ENCODE measurements at regions not wholly inside any gene's neighbourhood (a gene's known extent, or its start where the extent isn't known, plus 50 kb on each side); places are given as distances from the start of the nearest gene placed in this dataset.

GRCh38 chr3:73695841-73696240, 71.1 kb upstream of the PDZRN3 start (continued):
- TF ChIP-seq, protein P1, sequence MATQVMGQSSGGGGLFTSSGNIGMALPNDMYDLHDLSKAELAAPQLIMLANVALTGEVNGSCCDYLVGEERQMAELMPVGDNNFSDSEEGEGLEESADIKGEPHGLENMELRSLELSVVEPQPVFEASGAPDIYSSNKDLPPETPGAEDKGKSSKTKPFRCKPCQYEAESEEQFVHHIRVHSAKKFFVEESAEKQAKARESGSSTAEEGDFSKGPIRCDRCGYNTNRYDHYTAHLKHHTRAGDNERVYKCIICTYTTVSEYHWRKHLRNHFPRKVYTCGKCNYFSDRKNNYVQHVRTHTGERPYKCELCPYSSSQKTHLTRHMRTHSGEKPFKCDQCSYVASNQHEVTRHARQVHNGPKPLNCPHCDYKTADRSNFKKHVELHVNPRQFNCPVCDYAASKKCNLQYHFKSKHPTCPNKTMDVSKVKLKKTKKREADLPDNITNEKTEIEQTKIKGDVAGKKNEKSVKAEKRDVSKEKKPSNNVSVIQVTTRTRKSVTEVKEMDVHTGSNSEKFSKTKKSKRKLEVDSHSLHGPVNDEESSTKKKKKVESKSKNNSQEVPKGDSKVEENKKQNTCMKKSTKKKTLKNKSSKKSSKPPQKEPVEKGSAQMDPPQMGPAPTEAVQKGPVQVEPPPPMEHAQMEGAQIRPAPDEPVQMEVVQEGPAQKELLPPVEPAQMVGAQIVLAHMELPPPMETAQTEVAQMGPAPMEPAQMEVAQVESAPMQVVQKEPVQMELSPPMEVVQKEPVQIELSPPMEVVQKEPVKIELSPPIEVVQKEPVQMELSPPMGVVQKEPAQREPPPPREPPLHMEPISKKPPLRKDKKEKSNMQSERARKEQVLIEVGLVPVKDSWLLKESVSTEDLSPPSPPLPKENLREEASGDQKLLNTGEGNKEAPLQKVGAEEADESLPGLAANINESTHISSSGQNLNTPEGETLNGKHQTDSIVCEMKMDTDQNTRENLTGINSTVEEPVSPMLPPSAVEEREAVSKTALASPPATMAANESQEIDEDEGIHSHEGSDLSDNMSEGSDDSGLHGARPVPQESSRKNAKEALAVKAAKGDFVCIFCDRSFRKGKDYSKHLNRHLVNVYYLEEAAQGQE (IDR thresholded peaks at IDR 0.05): no peak
- TF ChIP-seq SP1 (IDR thresholded peaks at IDR 0.05): no peak

GRCh38 chr3:73694983-73695757, 70.4 kb upstream of the PDZRN3 start:
- DNase-seq (ENCODE audit: low spot score): no peak
- no peak for TF ChIP-seq ATF3 (IDR thresholded peaks at IDR 0.05)
- TF ChIP-seq, protein P2, sequence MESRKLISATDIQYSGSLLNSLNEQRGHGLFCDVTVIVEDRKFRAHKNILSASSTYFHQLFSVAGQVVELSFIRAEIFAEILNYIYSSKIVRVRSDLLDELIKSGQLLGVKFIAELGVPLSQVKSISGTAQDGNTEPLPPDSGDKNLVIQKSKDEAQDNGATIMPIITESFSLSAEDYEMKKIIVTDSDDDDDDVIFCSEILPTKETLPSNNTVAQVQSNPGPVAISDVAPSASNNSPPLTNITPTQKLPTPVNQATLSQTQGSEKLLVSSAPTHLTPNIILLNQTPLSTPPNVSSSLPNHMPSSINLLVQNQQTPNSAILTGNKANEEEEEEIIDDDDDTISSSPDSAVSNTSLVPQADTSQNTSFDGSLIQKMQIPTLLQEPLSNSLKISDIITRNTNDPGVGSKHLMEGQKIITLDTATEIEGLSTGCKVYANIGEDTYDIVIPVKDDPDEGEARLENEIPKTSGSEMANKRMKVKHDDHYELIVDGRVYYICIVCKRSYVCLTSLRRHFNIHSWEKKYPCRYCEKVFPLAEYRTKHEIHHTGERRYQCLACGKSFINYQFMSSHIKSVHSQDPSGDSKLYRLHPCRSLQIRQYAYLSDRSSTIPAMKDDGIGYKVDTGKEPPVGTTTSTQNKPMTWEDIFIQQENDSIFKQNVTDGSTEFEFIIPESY (IDR thresholded peaks at IDR 0.05): no peak
- no peak for TF ChIP-seq SP1 (IDR thresholded peaks at IDR 0.05)
- no peak for TF ChIP-seq FOXA1 (IDR thresholded peaks at IDR 0.05)
- TF ChIP-seq JUND (IDR thresholded peaks at IDR 0.05): no peak
- TF ChIP-seq TAF1 (conservative IDR thresholded peaks at IDR 0.05): no peak
- TF ChIP-seq, protein P3, sequence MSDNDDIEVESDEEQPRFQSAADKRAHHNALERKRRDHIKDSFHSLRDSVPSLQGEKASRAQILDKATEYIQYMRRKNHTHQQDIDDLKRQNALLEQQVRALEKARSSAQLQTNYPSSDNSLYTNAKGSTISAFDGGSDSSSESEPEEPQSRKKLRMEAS (IDR thresholded peaks at IDR 0.05): no peak
- no peak for TF ChIP-seq YY1 (IDR thresholded peaks at IDR 0.05)
- no peak for TF ChIP-seq HNF4G (IDR thresholded peaks at IDR 0.05)
- no peak for TF ChIP-seq FOXA2 (IDR thresholded peaks at IDR 0.05)
- Histone ChIP-seq H3K4me1 (ENCODE audit: control insufficient read depth in 4 of 4, insufficient read depth in 4 of 4, low read length in 3 of 4) (no peaks in the 10 kb centered on the region), H3K27ac (ENCODE audit: low read depth in 1 of 2, low read length in 2 of 2) (no peak overlapping the region), H3K9ac (ENCODE audit: low read depth in 1 of 2, low read length in 2 of 2) (no peak overlapping the region), H3K4me3 (ENCODE audit: low read depth in 1 of 3, low read length in 3 of 3) (no peak overlapping the region), H3K36me3 (ENCODE audit: control insufficient read depth in 4 of 4, insufficient read depth in 3 of 4, low read depth in 1 of 4, low read length in 3 of 4) (no peaks in the 10 kb centered on the region), H3K9me3 (ENCODE audit: control insufficient read depth in 4 of 4, low read length in 3 of 4) (peaks cover 4 to 11% (median 7%) of the 10 kb centered on the region in 4 donors), H3K27me3 (ENCODE audit: control insufficient read depth in 4 of 4, insufficient read depth in 4 of 4, low read length in 3 of 4) (no peaks in the 10 kb centered on the region)
- WGBS: 71% methylated on average over 1 of the region's 1 CpG

DNA sequence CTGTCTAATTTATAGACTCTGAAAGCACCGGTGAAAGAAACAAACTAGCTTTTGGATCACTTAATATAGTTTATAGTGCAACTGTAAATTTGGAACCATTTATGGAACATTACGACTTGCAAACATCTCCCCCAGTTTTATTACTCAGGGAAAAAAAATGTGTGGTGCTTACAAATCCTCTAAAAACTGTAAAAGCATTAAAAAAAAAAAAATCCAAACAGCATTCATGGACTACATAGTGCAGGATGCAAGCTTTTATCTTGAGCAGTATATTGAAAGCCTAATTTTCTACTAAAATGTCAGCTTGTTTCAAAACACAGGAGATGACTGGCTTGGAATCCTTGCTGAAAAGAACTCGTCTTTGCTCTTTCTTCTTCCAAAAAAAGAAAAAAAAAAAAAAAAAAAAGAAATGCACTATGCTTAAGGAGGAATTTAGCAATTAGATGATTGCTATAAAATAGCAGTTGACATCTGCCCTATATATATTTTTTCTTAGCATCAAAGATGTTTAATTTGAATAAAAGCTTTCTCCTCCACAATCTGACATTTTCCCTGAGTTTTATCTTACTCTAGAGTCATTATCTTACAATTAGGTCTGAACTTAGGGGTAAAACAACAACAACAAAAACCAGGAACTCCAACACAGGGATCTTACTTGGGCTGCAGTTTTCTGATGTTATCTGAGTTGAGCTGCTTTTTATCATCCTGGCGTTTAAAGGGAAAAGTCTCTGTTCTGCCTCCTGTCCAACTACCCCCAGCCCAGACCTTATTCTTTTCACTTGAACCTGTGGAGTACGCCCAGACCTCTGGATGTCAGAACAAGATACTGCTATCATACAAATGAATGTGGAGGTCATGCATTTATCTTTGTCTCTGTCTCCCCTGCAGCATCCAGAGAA, 62.6 kb upstream of the PDZRN3 start:
- H3K27ac ChIP-seq (ENCODE audit: low read depth in 1 of 2, low read length in 2 of 2): no peak overlapping the region
- H3K4me1 ChIP-seq (ENCODE audit: control insufficient read depth in 4 of 4, insufficient read depth in 4 of 4, low read length in 3 of 4): no peaks in the 10 kb centered on the region
- no peaks in the 10 kb centered on the region for H3K9me3 ChIP-seq (ENCODE audit: control insufficient read depth in 4 of 4, low read length in 3 of 4)
- no peak for DNase-seq (ENCODE audit: low spot score)
- H3K4me3 ChIP-seq (ENCODE audit: low read depth in 1 of 3, low read length in 3 of 3): no peak overlapping the region
- H3K36me3 ChIP-seq (ENCODE audit: control insufficient read depth in 4 of 4, insufficient read depth in 3 of 4, low read depth in 1 of 4, low read length in 3 of 4): no peaks in the 10 kb centered on the region
- H3K9ac ChIP-seq (ENCODE audit: low read depth in 1 of 2, low read length in 2 of 2): no peak overlapping the region
- H3K27me3 ChIP-seq (ENCODE audit: control insufficient read depth in 4 of 4, insufficient read depth in 4 of 4, low read length in 3 of 4): no peaks in the 10 kb centered on the region
- WGBS: 64% methylated on average over 5 of the region's 5 CpGs
- TF ChIP-seq EGR1 (IDR thresholded peaks at IDR 0.05; ENCODE audit: low read depth in 2 of 2) (no peak), FOXA2 (IDR thresholded peaks at IDR 0.05) (no peak), FOXA1 (IDR thresholded peaks at IDR 0.05) (no peak)
